ENCODE measurements at regions not wholly inside any gene's neighbourhood (a gene's known extent, or its start where the extent isn't known, plus 50 kb on each side); places are given as distances from the start of the nearest gene placed in this dataset.

- intact Hi-C loops (cut with DNase I, micrococcal nuclease): loop anchor here (5.0 kb wide), 3 partner anchors 50 to 135 kb away; partner anchors contain the start of gene CDC42EP3 (in 1 of the 2)
- H3K36me3 ChIP-seq (ENCODE audit: insufficient read depth, low read length): no peaks in the 10 kb centered on the region
- ChIA-PET CTCF (interaction anchor here (0.8 kb wide), 1 partner anchor 123 kb away, joined by 3 read pairs; no protein-coding TSS in a partner anchor), POLR2A (no interaction called here)
- H3K9me3 ChIP-seq (ENCODE audit: control insufficient read depth in 1 of 2, insufficient read depth in 1 of 2, low read length in 2 of 2): no peaks in the 10 kb centered on the region
- no peak overlapping the region for H3K27ac Mint-ChIP-seq
- H3K4me1 ChIP-seq (ENCODE audit: insufficient read depth, low read length): no peaks in the 10 kb centered on the region
- H3K27me3 ChIP-seq (ENCODE audit: control insufficient read depth in 1 of 2, insufficient read depth in 2 of 2, low read length in 2 of 2): no peaks in the 10 kb centered on the region
- ATAC-seq (ENCODE audit: poor library complexity) (no peak), DNase-seq (no peak)
- no peak for TF ChIP-seq CTCF (IDR thresholded peaks at IDR 0.05)
- H3K36me3 Mint-ChIP-seq (ENCODE audit: low read depth): peaks cover 5% of the 10 kb centered on the region
- no peaks in the 10 kb centered on the region for H3K9me3 Mint-ChIP-seq
- no peak overlapping the region for H3K4me3 ChIP-seq (ENCODE audit: low read length)
- H3K27me3 Mint-ChIP-seq: no peaks in the 10 kb centered on the region
- H3K27ac ChIP-seq (ENCODE audit: low read depth in 1 of 2, low read length in 2 of 2): no peak overlapping the region
- peaks cover 10% of the 10 kb centered on the region for H3K4me1 Mint-ChIP-seq (ENCODE audit: low read depth)
- no peak overlapping the region for H3K4me3 Mint-ChIP-seq
These were observed 134.1 kb downstream of the CDC42EP3 start for GRCh38 chr2:37537316-37537715.

- Histone ChIP-seq H3K9me3 (ENCODE audit: control insufficient read depth in 1 of 2, insufficient read depth in 1 of 2, low read length in 2 of 2) (no peaks in the 10 kb centered on the region), H3K36me3 (ENCODE audit: insufficient read depth, low read length) (no peaks in the 10 kb centered on the region), H3K4me3 (ENCODE audit: low read length) (no peak overlapping the region), H3K27me3 (ENCODE audit: control insufficient read depth in 1 of 2, insufficient read depth in 2 of 2, low read length in 2 of 2) (no peaks in the 10 kb centered on the region), H3K4me1 (ENCODE audit: insufficient read depth, low read length) (peaks cover 4% of the 10 kb centered on the region), H3K27ac (ENCODE audit: low read depth in 1 of 2, low read length in 2 of 2) (no peak overlapping the region)
- H3K9me3 Mint-ChIP-seq: no peaks in the 10 kb centered on the region
- no peak overlapping the region for H3K27ac Mint-ChIP-seq
- H3K4me1 Mint-ChIP-seq (ENCODE audit: low read depth): no peaks in the 10 kb centered on the region
- CTCF ChIA-PET: interaction anchor here (1.2 kb wide), 1 partner anchor 58 kb away, joined by 3 read pairs; no protein-coding TSS in a partner anchor
- no peak for TF ChIP-seq CTCF (IDR thresholded peaks at IDR 0.05)
- intact Hi-C loops (cut with DNase I, micrococcal nuclease): loop anchor here in 1 of 2 experiments (5.0 kb wide), 1 partner anchor 101 kb away; no protein-coding TSS in a partner anchor
- H3K36me3 Mint-ChIP-seq (ENCODE audit: low read depth): no peaks in the 10 kb centered on the region
- H3K27me3 Mint-ChIP-seq: no peaks in the 10 kb centered on the region
- H3K4me3 Mint-ChIP-seq: no peak overlapping the region
- no peak for DNase-seq
- no peak for ATAC-seq (ENCODE audit: poor library complexity)
- POLR2A ChIA-PET: no interaction called here
These were observed 129.9 kb downstream of the CDC42EP3 start for GRCh38 chr2:37541516-37541915.

DNA sequence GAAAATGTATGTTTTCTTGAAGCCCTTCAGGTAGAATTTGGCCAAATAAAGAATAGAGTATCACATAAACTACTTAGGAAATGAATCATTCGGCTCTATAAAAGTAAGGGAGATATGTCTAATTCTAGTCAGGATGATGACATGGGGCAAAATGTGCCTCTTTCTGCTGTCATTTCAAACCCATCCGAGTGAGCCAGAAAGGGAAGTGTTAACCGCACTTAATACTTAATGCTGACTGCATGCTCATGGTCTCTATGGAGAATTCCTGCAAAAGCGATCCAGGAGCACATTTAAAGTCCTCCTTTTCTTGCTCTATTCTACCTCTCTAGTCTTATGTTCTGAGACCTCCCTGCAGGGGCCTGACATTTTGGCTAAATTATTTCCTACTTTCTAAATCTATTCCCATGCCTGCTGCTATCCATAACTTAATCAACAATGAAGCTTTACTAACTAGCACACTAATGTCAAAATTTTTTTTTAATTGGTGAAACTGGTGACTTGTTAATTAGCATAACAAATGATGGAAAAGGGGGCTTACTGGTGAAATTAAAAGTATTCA, 127.4 kb downstream of the CDC42EP3 start:
- no peak for TF ChIP-seq CTCF (IDR thresholded peaks at IDR 0.05)
- H3K4me1 Mint-ChIP-seq (ENCODE audit: low read depth): no peaks in the 10 kb centered on the region
- no peaks in the 10 kb centered on the region for H3K36me3 ChIP-seq (ENCODE audit: insufficient read depth, low read length)
- DNase-seq (no peak), ATAC-seq (ENCODE audit: poor library complexity) (no peak)
- H3K27me3 Mint-ChIP-seq: no peaks in the 10 kb centered on the region
- H3K27ac ChIP-seq (ENCODE audit: low read depth in 1 of 2, low read length in 2 of 2): no peak overlapping the region
- peaks cover 4% of the 10 kb centered on the region for H3K4me1 ChIP-seq (ENCODE audit: insufficient read depth, low read length)
- H3K4me3 ChIP-seq (ENCODE audit: low read length): no peak overlapping the region
- ChIA-PET CTCF (no interaction called here), POLR2A (no interaction called here)
- H3K36me3 Mint-ChIP-seq (ENCODE audit: low read depth): no peaks in the 10 kb centered on the region
- intact Hi-C loops (cut with DNase I, micrococcal nuclease): loop anchor here in 1 of 2 experiments (5.0 kb wide), 1 partner anchor 98 kb away; no protein-coding TSS in a partner anchor
- no peak overlapping the region for H3K4me3 Mint-ChIP-seq
- no peaks in the 10 kb centered on the region for H3K9me3 ChIP-seq (ENCODE audit: control insufficient read depth in 1 of 2, insufficient read depth in 1 of 2, low read length in 2 of 2)
- no peaks in the 10 kb centered on the region for H3K9me3 Mint-ChIP-seq
- H3K27ac Mint-ChIP-seq: no peak overlapping the region
- no peaks in the 10 kb centered on the region for H3K27me3 ChIP-seq (ENCODE audit: control insufficient read depth in 1 of 2, insufficient read depth in 2 of 2, low read length in 2 of 2)

Data from CD4-positive, alpha-beta T cell (primary cell).